AG09319 (cell line): ENCODE measurements at regions not wholly inside any gene's neighbourhood (a gene's known extent, or its start where the extent isn't known, plus 50 kb on each side); places are given as distances from the start of the nearest gene placed in this dataset.
"Not testable (repeated sequence)": the region's sequence is repeated elsewhere in the genome, so short reads cannot be mapped to it uniquely, and the experiment has no call there.

Experiments used
- DNase-seq: peaks from one replicate; pipeline ENCODE4 v3.0.0-alpha.2; 2010; ENCODE audit warnings: low read depth; ENCODE audit errors: extremely low read depth
- CTCF ChIP-seq: IDR thresholded peaks from 2 replicates; pipeline ENCODE4 v1.5.1; 2011; ENCODE audit warnings: low read depth, mild to moderate bottlenecking, inconsistent platforms, low read length, moderate library complexity

GRCh38 chr2:53051157-53051556, 716.4 kb upstream of the CHAC2 start:
- no peak for DNase-seq
- TF ChIP-seq CTCF = no peak

- DNase-seq = no peak
- no peak; the same call in 1 of the 2 replicates for TF ChIP-seq CTCF
Observed at GRCh38 chr2:53040536-53041229, 726.9 kb upstream of the CHAC2 start.

- no peak for TF ChIP-seq CTCF
- no peak for DNase-seq
Observed at GRCh38 chr2:53036196-53036595, 731.4 kb upstream of the CHAC2 start.

- no peak for TF ChIP-seq CTCF
Observed at GRCh38 chr2:53035153-53035552, 732.5 kb upstream of the CHAC2 start.

GRCh38 chr2:53033411-53033810, 734.2 kb upstream of the CHAC2 start:
- no peak for TF ChIP-seq CTCF
- DNase-seq = no peak

More at GRCh38 chr2:53035153-53035552, 732.5 kb upstream of the CHAC2 start:
- no peak for DNase-seq

- no peak for TF ChIP-seq CTCF
- DNase-seq = no peak
Observed at GRCh38 chr2:53028746-53029423, 738.7 kb upstream of the CHAC2 start.

GRCh38 chr2:53028225-53028624, 739.4 kb upstream of the CHAC2 start:
- peak; percentile 20 for DNase-seq

GRCh38 chr2:53022248-53022647, 745.4 kb upstream of the CHAC2 start:
- not testable (repeated sequence) for DNase-seq

More at GRCh38 chr2:53028225-53028624, 739.4 kb upstream of the CHAC2 start:
- no peak for TF ChIP-seq CTCF
